GM19438 (cell line): ENCODE measurements at regions not wholly inside any gene's neighbourhood (a gene's known extent, or its start where the extent isn't known, plus 50 kb on each side); places are given as distances from the start of the nearest gene placed in this dataset.

Source experiments
- ATAC-seq: cut with Tn5 transposase; IDR thresholded peaks from one replicate; pipeline ENCODE4 v1.9.1; 2021; ENCODE audit warnings: low read depth; ENCODE audit not compliant: unreplicated experiment

DNA sequence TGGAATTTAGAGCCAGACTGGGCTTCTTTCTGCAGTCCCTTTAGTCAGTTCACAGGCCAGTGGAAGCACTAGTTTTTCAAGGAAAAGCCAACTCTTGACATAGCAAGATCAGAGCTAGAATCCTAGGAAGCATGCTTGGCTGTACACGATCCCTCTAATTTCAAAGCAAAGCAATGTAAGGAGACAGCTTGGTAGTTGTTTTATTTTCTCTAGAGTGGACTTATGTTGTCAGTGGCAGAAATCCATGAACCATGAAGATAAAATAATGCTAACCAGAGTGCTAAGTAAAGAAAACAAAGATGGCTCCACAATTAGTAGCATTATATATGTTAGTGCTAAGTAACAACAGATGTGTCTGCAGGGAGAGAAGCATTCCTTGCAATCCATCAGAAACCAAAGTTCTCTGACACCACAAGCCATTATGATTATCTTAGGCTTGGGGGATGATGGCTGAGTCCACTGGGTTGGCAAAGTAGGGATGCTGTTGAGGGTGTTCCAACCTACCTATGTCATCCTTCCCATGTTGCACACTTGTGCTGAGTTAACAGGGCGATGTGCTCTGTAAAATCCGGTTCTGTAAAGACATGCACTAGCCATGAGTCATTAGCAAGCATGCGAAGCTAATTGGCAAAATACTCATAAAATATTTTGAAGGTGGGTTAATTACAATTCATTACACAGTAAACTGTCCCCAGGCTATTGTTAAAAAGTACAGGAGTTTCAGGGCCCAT lies 115.2 kb downstream of the BMP2 start:
- ATAC-seq: no peak

DNA sequence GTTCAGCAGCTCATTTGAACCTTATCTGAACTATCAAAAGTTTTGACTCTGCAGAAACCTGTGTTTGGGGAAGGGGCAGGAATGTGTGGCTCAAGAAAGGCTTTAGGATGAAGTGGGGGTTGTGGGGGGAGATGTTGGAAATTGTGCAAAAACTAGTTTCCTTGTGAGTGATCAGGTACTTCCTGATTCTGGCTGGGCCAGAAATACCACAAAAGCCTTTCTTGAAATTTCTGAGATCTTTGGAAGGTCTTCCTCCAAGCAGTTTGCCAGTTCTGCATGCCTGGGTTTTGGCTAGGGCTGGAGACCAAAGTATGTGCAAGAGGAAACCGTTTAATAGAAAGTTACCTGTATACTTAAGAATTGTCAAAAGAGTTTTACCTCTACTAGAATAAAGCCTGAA lies 116.6 kb downstream of the BMP2 start:
- ATAC-seq: no peak

DNA sequence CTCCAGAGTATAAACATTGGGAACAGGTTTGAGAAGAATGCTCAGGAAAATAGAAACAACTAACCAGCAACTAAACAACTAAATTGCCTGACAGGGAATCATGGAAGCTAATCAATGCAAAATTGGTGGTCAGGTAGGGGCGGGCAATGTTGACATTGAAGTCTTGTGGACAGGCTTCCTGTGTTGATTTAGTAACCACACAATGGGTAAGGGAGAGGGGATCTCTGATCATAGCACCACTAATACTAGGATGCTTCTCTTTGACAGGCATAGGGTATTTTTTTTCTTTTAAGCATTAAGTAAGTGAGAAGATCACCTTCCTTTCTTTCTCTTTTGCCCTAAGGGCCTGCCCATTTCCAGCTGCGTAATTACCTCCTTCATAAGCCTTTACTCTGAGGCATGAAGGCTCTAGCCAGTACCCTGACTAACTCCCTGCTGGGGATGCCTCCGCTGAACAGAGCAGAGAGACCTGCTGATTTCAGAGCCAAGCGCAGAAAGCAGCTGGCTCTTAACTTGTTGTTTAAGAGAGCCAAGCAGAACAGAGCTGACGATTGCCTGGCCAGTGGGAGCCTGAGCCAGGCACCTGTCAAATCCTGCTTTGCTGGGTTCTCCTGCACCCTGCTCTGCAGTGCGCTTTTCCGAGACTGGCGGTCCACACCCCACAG lies 118.7 kb downstream of the BMP2 start:
- no peak for ATAC-seq

DNA sequence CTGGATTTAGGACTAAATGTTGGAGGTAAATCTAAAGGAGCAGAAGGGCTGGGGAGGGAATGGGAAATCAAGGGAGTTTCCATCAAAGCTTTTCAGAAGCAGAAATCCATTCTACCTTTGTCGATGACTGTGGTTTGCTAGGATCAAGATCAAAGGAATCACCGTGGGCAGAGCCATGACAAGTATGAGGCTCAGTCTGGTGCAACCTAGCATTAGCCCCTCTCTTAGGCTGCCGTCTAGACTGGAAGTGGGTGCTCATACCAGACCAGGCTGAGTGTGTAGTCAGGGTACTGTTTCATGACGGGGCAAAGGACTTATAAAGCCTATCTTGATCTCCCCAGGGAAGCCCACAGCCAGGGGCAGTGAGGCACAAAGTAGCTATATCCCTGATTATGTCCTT lies 120.5 kb downstream of the BMP2 start:
- ATAC-seq: no peak

DNA sequence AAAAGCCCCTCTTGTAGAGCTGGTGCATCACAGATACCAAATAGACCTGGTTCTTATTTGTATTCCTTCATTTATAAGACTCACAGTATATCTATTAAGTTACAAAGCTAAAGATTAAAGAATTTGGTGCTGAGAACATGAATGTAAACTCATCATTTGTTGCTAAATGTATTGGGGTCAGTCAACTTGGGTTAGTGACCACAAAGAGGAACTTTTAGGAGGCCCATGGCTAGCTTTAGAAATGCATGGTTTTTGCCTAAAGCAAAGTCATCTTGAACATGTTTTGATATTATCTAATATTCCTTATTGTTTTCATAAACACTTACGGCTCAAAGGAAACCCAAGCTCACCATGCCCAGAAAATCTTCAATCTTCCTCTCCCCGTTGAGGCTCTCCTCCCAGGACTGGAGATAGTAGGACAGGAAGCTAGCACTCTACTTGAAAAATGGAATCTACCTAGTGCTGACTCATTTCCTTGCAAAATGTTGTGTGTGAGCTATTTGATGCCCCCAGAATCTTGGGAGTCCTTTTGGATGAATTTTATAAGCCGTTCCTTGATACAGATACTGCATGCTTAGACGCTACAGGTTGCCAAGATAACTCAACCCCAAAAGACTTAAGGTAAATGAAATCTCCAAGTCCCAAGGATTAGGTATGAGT lies 121.4 kb downstream of the BMP2 start:
- no peak for ATAC-seq

DNA sequence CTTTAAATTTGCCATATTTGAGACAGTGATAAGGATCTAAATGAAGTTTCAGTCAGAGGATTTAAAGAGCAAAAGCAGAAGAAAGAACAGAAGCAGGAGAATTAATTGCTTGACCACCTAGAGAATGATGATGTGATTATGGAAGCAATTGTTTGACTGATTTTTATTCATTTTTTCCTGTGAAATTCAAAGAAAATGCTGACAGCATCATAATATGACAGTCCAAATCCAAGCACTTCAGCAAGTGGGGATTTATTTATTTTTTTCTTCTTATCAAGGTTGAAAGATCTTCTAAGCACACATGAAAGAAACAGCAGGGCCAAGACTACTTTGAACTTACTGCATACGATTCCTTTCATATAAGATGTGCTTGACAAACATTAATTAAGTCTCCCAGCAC lies 125.2 kb downstream of the BMP2 start:
- ATAC-seq: no peak

DNA sequence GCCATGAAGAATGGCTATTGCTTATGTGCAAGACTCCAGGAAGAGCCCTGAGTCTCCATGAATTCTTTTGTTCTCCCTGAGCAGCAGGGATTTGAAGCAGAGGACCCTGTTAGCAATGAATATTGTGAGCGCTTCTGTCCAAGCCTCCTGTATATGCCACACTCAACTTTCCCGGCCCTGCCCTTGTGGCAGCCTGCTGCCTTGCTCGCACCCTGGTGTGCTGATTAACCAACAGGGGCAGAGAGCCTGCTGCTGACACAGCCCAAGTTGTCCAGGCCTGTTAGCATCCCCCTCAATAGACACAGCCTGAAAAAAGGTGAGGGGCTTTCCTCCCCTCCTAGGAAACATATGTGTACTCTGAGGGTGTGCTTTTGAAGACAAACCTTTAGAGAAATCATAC lies 131.4 kb downstream of the BMP2 start:
- ATAC-seq: no peak

DNA sequence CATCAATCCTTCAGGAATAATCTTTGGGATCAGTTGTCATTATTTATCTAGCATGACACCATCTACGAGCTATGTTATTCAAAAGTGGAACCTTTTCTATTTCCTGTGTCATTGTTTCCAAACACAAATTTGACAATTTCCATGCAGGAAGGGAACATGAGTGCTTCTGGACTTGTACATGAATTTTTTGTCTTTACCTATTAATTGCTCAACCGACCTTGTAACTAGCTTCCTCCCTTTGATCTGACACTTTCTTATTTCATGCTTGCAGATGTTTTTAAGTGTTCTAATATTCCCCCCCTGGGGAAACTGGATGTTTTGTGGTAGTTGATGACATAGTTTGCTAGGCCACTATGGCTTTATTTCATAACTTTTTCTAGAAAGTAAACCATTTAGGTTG lies 139.4 kb downstream of the BMP2 start:
- ATAC-seq: no peak

DNA sequence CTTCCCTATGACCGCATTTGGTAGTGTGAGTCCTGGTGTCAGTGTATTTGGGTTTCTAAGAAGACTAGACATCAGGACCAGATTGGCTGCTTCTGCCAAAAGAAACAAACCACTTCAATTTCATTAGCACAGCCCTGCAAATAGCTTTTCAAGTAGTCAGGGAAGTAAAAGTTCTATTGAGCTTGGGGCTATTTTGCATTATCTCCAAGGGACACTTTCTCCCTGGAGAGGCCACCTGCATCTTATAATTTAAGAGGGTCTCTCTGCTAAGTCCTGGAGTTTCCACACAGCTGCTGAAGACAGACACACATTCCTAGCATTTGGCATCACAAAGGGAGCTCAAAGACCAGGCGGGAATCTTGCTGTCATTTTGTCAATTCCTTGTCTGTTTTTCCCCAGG lies 141.2 kb downstream of the BMP2 start:
- no peak for ATAC-seq

DNA sequence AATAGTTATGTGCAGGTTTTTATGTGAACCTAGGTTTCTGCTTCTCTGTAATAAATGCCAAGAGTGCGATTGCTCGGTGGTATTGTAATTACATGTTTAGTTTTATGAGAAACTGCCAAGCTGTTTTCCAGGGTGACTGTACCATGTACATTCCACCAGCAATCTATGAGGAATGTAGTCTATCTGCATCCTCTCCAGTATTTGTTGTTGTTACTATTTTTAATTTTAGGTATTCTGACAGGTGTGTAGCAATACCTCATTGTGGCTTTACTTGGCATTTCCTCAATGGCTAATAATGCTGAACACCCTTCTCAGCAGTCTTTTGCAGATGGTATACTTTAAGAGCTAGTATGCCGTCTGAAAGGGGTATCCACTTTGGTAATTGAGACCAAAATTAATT lies 142.1 kb downstream of the BMP2 start:
- ATAC-seq: no peak

DNA sequence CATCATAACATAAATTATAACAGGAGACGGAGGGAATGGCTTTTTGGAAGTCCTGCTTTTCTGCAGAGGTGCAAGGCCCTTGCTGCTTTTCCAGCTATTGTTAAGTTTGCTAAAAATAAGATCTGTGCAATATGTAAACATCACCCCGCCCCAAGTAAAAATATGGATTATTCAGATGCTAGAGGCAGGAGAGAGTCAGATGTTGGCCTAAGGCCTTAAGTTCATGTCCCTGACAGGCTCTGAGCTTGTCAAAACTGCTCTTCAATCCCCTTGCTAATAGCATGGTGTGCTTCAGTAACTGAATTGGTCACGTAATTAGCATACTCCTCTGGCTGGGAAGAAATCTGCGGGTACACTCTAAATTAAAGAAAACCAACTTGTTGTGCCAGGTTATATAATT lies 147.5 kb downstream of the BMP2 start:
- ATAC-seq: no peak

DNA sequence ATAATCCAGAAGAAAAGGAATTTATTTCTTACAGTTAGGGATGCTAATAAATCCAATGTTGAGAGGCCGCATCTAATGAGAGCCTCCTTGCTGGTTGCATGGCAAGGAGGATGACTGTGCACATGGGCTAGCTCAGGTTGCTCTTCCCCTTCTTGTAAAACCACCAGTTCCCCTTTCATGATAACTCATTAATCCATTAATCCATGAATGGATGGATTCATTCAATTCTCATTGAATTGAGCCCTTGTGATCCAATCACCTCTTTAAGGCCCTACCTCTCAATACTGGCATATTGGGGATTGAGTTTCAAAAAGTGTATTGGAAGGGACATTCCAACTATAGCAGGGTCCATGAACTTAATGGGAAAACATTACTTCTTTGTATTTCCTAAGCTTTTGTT lies 149.5 kb downstream of the BMP2 start:
- ATAC-seq: no peak

DNA sequence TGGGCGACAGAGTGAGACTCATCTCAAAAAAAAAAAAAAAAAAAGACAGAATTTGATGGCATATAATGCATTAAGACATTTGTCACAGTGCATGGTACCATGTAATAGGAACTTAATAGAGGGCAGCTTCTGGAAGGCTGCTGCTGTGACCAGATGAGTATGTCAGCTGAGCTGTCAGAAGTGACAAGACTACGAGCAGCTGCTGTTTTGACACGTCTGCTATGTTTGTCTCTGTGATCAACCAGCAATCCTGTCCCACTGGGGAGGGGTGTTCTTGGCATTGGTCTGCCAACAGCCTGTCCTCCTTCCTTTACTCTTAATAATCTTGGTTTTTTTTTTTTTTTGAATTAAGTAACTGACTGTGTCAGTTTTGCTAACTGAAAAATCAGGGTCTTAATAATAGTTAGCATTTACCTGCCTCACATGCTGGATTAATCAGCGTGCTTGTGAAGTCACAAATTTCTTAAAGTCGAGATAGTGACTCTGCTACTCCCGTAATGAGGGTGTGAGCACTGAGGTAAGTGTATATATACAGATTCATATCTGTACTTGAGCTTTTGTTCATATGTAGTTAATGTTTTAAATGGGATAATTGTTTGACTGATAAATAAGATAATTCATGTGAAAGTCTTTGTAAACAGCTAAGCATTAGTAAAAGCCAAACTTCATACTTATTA lies 152.4 kb downstream of the BMP2 start:
- ATAC-seq: no peak

DNA sequence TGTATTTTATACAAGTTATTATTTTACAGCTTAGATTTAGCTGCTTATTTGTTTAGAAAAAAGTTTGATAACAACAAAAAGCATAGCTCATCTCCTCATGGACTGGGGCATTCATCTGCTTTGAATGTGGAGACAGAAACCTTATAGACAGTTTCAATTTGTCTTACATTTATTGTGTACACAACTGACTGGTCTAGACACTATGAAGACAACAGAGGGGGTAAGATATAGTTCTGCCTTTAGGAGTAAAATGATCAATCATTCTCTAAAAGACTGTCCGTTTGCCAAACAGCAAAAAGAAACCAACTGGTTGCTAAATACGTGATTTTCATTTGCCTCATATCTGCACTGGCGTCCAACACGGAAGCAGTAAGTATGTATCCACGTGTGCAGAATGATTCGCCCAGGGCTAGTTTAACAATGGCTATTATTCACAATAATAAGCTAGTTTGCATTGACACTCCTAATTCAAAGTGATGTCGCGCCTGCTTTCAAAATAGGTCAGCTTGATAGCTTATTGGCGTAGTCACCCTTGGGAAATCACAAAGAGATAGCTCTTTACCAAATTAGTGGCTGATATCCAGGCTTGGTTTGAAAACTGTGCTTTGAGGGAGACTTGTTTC lies 153.6 kb downstream of the BMP2 start:
- no peak for ATAC-seq

DNA sequence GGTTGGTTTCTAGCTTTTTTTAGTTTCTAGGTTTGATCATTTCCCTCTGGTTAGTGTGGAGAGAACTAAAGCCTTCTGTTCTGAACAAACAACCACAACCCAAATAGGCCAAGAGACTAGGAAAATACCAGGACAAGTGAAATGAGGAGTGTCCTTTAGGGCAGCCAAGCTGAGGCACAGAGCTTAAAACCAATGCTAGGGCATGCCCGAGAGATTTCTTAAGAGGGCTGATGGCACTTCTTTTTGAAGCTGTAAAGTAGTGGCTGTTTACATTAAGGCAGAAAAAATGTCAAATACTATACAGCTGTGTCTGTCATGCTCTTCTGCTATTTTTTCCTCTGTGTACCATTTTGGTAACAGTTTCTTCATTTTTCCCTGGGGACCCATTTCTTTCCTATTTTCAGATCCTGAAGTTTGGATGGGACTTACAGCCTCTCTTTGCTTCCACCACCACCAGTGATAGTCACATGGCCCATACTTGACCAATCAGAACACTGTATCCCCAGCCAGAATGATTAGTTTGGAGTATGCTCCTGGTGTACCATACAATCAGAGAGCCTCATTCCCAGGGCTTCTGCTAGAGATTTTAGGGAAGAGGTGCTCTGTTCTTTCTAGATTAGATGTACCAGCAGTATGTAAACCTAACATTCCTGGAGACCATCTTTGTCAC lies 154.4 kb downstream of the BMP2 start:
- no peak for ATAC-seq

DNA sequence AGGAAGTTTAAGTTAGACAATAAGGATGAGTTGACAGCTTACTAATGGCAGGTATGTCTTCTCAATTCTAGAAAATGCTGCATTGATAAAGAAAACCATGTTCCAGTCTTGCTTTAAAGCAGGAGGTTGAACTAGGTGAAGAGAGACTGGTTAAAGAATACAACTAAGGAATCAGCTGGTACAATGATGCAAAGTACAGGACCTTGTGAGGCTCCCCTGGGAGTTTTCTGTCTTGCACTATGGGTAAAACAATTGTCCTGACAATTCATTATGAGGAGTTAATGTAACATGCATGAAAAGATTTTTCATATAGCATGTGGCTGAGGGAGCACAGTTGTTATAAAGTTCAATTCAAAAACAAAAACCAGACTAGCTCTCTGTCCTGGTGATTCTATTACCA lies 157.2 kb downstream of the BMP2 start:
- ATAC-seq: no peak

DNA sequence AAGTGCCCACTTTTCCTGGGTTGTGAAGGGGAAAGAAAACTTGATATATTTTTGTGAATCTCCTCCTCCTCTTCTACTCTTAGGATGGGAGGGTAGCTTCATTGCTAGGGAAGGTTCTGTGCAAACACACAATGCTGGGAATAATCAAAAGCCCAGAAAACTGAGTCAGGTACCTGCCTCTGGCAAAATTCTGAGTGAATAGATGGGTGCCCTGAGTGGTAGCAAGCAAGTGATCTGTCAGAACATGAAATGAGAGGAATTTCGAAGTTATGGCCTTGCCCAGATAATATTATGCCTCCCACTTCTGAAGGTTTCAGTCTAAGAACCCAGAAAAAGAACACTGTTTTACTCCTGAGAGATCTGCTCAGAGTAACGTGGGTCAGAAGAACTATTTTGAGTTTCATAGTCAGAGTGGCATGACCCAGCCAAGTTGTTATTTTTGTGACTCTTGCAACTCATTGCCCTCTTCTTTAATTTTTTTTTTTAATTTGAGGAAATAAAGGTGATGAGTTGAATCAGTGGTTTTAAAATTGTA lies 158.3 kb downstream of the BMP2 start:
- no peak for ATAC-seq

DNA sequence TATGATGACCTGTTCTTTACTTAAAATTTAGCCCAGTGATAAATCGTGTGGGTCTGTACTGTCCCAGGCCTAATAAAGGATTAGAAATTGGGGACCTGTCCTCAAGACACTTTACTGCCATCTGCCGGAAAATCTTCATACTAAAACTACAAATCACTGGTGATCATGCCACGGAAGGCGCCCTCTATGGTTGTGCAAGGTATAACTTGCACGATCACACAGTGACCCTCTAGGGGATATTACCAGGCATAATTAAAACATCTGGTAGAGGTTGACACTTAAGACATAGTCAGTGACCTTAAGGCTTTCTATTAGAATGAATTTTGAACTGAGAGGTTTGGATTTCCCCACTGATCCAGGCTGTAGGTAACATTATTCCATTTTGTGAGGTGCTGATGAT lies 172.6 kb downstream of the BMP2 start:
- ATAC-seq: no peak

DNA sequence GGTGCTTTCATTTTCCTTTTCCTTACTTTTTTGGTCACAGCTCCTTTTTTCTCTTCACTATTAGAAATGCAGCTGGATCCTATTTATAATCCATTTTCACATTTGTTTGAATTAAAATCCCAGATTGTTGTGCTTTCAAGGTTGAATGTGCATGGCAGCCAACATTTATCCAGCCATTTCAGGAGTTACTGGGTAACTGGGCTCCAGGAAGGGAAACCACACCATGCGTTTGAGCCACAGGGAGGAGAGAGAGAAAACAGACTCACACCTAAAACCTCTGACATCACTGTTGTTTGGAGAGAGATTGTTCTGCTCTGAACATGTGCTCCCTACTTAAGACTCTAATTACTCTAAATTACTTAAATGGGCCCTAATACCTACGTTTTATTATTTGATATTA lies 173.4 kb downstream of the BMP2 start:
- no peak for ATAC-seq

DNA sequence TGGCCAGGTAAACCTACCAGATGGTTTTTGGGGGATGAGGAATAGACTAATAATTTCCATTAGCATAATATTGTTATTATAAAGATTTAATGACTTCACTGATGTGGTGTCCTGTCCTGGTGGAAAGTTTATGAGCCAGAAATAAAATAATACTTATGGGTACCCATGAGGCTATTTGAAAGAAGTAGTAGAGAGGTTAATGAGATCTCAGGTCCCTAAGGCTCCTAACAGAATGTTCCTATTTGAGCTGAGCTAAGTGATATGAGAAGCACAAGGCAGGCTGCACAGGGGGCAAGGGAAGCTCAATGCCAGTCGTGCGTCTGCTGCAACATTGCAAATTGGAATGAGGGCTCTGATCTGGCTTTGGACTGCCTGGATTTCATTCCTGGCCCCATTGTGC lies 174.1 kb downstream of the BMP2 start:
- no peak for ATAC-seq
